ENCODE measurements at regions not wholly inside any gene's neighbourhood (a gene's known extent, or its start where the extent isn't known, plus 50 kb on each side); places are given as distances from the start of the nearest gene placed in this dataset.

DNA sequence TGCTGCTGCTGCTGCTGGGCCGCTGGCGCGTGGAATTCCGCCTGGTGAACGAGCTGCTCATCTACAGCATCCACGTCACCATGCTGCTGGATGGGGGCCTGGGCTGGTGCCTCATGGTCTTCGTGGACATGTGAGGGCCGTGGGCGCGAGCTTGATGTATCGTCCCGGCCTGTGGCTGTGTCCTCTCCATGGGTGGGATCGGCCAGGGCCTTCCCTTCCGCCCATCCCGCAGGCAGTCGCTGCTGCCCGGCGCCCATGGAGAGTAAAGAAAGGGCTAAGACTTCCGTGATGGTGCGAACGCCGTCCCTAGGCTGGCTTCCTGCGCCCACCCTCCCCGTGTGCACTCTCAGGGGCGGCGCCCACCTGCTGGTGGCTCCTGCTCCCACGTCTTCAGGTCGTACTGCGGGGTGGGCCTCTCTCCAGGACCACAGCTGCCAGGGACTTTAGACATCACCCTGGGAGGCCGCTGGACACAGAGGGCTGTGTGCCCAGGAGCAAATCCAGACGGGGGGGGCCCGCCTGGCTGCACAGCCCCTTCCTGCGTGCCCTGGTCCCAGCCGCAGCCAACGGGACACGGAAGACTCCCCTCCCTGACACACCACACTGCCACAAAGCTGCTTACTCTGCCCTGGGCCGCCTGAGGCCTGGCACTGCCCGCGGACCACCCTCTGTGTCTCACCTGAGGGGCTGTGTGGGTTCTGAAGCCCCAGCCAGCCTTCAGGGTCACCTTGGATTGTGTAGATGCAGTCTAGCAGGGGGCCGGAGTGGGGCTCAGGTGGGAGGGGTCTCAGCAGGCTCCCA lies 167.5 kb downstream of the SEPTIN7 start:
- 92 to 93% methylated on average over 40 of the region's 40 CpGs for WGBS, 2 donors
- H3K27ac ChIP-seq = no peak overlapping the region
- no peak overlapping the region for H3K4me3 ChIP-seq
- H3K4me1 ChIP-seq = no peaks in the 10 kb centered on the region
- H3K36me3 ChIP-seq = no peaks in the 10 kb centered on the region
- TF ChIP-seq, protein P1, sequence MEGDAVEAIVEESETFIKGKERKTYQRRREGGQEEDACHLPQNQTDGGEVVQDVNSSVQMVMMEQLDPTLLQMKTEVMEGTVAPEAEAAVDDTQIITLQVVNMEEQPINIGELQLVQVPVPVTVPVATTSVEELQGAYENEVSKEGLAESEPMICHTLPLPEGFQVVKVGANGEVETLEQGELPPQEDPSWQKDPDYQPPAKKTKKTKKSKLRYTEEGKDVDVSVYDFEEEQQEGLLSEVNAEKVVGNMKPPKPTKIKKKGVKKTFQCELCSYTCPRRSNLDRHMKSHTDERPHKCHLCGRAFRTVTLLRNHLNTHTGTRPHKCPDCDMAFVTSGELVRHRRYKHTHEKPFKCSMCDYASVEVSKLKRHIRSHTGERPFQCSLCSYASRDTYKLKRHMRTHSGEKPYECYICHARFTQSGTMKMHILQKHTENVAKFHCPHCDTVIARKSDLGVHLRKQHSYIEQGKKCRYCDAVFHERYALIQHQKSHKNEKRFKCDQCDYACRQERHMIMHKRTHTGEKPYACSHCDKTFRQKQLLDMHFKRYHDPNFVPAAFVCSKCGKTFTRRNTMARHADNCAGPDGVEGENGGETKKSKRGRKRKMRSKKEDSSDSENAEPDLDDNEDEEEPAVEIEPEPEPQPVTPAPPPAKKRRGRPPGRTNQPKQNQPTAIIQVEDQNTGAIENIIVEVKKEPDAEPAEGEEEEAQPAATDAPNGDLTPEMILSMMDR (IDR thresholded peaks at IDR 0.05) = no peak
- peaks cover 0 to 24% (median 14%) of the 10 kb centered on the region in 7 donors for H3K27me3 ChIP-seq
- DNase-seq (no peak), ATAC-seq (peak in 2 of 8 donors; percentile 11 to 47)
- intact Hi-C loops (cut with DNase I) = no loop called here
- H3K9me3 ChIP-seq = no peaks in the 10 kb centered on the region

DNA sequence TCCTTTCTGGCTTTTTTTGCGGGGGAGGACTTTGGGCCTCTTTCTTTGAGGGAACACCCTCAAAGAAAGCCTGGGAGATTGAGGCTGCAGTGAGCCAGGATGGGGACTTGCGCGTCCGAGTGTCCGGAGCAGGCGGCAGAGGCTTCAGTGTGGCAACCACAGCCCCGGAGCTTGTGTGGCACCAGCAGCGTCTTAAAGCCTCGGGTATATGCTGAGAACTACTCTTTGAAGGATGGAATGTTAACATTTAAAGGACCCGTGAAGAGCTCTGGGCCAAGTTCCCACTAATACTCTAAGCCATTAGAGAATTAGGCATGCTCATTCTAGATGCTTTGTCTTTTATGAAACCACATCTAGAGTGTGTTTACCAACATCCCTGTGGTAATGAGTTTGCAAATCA lies 168.2 kb downstream of the SEPTIN7 start:
- Histone ChIP-seq H3K36me3 (no peaks in the 10 kb centered on the region), H3K27me3 (peaks cover 0 to 29% (median 15%) of the 10 kb centered on the region in 7 donors), H3K9me3 (no peaks in the 10 kb centered on the region), H3K27ac (no peak overlapping the region), H3K4me3 (no peak overlapping the region), H3K4me1 (no peaks in the 10 kb centered on the region)
- intact Hi-C loops (cut with DNase I) = no loop called here
- TF ChIP-seq, protein P1 (IDR thresholded peaks at IDR 0.05) = no peak
- DNase-seq (no peak), ATAC-seq (no peak)
- 72 to 73% methylated on average over 10 of the region's 10 CpGs for WGBS, 2 donors

DNA sequence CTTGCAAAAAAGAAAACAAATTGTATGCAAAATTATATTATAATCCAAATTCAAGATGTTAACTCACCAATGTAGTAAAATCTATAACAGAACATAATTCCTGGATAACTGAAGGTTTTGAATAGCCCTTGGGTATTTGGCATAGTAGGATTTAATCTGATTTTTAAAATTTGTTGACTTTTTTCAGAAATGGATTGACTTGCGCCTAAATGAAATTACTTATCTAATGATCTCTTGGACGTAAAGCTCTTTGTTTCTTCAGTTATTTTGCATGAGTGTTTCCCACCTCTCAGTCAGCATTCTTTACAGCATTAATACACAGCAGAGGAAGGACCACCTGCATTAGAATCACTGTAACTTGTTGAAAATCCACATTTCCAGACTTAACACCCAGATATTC lies 169.6 kb downstream of the SEPTIN7 start:
- Histone ChIP-seq H3K4me1 (no peaks in the 10 kb centered on the region), H3K4me3 (no peak overlapping the region), H3K36me3 (no peaks in the 10 kb centered on the region), H3K27ac (no peak overlapping the region), H3K27me3 (peaks cover 0 to 29% (median 15%) of the 10 kb centered on the region in 7 donors), H3K9me3 (no peaks in the 10 kb centered on the region)
- WGBS, 2 donors = 96% methylated on average over 2 of the region's 2 CpGs
- intact Hi-C loops (cut with DNase I) = loop anchor here in 4 of 10 donors (5.0 to 10.0 kb wide), 4 partner anchors 48 to 266 kb away; no protein-coding TSS in a partner anchor
- no peak for ATAC-seq
- DNase-seq = no peak
- TF ChIP-seq, protein P1 (IDR thresholded peaks at IDR 0.05) = no peak

DNA sequence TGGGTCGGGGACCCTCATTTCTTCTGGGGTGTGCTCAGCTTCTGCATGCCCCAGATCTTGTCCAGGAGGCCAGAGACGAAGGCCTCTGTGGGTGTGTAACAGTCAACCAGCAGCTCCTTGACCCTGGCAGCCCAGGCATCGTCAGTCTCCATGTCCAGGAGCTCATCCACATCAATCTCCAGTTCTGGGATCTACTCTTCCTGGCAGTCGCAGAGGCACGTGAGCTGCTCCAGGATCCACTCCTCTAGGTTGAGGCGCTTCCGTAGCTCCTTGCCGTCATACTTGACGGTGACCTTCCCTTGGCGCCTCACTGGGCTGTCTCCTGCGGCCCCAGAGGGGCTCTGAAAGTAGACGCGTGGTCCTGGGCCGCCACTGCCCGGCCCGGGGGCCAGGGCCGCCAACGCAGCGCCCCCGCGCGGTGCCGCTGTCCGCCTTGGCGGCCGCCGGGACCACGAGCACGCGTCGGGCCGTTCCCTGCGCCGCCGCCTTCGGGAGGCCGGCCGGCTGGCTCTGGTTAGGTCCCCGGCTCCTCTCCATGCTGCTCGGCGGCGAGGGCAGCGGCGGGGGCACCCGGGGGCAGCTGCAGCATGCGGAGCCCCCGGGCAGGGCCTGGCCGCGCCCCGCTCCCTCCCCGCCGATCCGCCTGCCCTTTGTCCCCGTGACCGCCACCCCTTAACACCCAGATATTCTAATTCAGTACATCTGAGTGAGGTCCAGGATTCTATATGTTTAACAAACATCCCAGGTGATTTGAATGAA lies 170.5 kb downstream of the SEPTIN7 start:
- 20 to 42% methylated on average over 55 of the region's 55 CpGs for WGBS, 2 donors
- H3K27me3 ChIP-seq = peaks cover 0 to 29% (median 15%) of the 10 kb centered on the region in 7 donors
- TF ChIP-seq, protein P1 (IDR thresholded peaks at IDR 0.05) = peak in 8 of 9 donors; percentile 9 to 58 (median 33)
- intact Hi-C loops (cut with DNase I) = loop anchor here in 4 of 10 donors (5.0 to 10.0 kb wide), 4 partner anchors 49 to 267 kb away; no protein-coding TSS in a partner anchor
- H3K36me3 ChIP-seq = no peaks in the 10 kb centered on the region
- peak overlapping the region in 9 of 10 donors; percentile 12 to 42 (median 29) for H3K4me3 ChIP-seq
- no peaks in the 10 kb centered on the region for H3K4me1 ChIP-seq
- H3K27ac ChIP-seq = no peak overlapping the region
- DNase-seq (no peak), ATAC-seq (peak in 5 of 8 donors; percentile 42 to 83 (median 57))
- no peaks in the 10 kb centered on the region for H3K9me3 ChIP-seq

Measured in heart right ventricle (tissue), 16 donors.